ENCODE measurements at regions not wholly inside any gene's neighbourhood (a gene's known extent, or its start where the extent isn't known, plus 50 kb on each side); places are given as distances from the start of the nearest gene placed in this dataset.
A peak's percentile ranks its signal among the peaks of the same experiment; 100 is the strongest.

DNA sequence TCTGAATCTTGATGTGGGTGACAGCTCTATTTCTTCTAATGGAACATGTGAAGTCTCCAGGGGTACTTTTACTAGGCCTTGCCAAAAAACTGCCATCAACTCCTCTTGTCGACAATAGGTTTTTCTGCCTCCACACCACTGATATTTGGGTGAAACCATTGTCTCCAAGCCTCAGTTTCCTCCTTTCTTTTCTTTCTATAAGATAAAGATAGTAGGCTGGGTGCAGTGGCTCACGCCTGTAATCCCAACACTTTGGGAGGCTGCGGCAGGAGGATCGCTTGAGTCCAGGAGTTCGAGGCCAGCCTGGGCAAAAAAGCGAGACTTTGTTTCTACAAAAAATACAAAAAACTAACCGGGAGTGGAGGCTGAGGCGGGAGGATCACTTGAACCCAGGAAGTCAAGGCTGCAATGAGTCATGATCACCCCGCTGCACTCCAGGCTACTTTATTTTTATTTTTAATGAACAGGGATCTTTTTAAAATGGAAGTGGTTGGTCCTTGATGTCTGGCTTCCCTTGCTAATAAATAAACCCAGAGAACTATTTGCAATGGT, 159.9 kb upstream of the TNFAIP3 start:
- Mint-ChIP-seq H3K27ac (ENCODE audit: low read depth, unreplicated experiment) (peak overlapping the region; percentile 67), H3K27me3 (ENCODE audit: insufficient read depth, unreplicated experiment) (no peaks in the 10 kb centered on the region), H3K4me1 (ENCODE audit: insufficient read depth, unreplicated experiment) (peaks cover 14% of the 10 kb centered on the region), H3K36me3 (ENCODE audit: insufficient read depth, unreplicated experiment) (peaks cover 7% of the 10 kb centered on the region), H3K4me3 (ENCODE audit: unreplicated experiment) (peak overlapping the region; percentile 60), H3K9me3 (ENCODE audit: unreplicated experiment) (peaks cover 7% of the 10 kb centered on the region)
- TF ChIP-seq, protein P1, sequence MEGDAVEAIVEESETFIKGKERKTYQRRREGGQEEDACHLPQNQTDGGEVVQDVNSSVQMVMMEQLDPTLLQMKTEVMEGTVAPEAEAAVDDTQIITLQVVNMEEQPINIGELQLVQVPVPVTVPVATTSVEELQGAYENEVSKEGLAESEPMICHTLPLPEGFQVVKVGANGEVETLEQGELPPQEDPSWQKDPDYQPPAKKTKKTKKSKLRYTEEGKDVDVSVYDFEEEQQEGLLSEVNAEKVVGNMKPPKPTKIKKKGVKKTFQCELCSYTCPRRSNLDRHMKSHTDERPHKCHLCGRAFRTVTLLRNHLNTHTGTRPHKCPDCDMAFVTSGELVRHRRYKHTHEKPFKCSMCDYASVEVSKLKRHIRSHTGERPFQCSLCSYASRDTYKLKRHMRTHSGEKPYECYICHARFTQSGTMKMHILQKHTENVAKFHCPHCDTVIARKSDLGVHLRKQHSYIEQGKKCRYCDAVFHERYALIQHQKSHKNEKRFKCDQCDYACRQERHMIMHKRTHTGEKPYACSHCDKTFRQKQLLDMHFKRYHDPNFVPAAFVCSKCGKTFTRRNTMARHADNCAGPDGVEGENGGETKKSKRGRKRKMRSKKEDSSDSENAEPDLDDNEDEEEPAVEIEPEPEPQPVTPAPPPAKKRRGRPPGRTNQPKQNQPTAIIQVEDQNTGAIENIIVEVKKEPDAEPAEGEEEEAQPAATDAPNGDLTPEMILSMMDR (IDR thresholded peaks at IDR 0.05; ENCODE audit: unreplicated experiment), result no peak
- POLR2A ChIA-PET, result interaction anchor here (0.8 to 2.0 kb wide), 11 partner anchors 22 to 269 kb away, joined by 3 to 20 read pairs (median 5); partner anchors contain the start of gene TNFAIP3
- DNase-seq (ENCODE audit: unreplicated experiment), result no peak
- intact Hi-C loops (cut with micrococcal nuclease), result no loop called here
- BruUV-seq (replicated peaks), result no TSS peak
- CTCF ChIA-PET, result interaction anchor here (0.6 to 4.0 kb wide), 18 partner anchors 10 to 270 kb away, joined by 3 to 76 read pairs (median 5); partner anchors contain the start of gene TNFAIP3

DNA sequence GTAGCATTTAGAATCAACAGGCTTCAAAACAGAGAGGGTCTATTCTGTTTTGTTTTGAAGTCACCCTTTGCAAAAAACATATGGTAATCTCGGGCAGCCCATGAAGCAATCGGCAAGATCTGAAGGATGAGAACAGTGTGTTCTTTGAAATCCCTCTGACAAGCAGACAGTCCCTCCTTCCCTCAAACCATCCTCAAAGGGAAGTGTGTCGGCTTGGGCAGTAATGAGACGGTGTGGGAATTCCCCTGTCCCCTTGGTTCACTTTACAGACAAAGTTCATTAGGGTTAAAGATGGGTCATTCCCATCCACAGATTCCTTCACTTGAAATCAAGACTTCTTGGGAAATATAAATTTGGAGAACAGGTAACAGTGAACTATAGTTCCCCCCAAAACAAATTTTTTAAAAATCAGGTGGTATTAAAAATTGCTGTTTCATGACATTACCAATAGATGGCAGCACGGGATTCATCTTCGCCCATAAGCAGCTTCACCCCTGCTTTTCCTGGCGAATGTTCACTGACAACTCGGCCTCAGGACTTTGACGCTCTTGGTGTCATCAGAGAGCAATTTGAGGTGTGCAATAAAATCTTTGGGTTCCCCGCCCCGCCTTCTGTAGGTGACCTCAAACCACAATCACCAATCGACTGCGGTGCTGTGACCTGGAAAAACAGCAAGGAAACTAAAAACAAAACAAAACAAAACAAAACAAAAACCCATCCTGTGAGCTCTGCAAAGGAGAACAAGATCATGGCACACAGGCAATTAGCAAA, 159.3 kb upstream of the TNFAIP3 start:
- intact Hi-C loops (cut with micrococcal nuclease), result loop anchor here (1.0 kb wide), 3 partner anchors 93 to 238 kb away; partner anchors contain the start of gene TNFAIP3
- BruUV-seq (replicated peaks), result TSS peak; percentile 73
- H3K36me3 Mint-ChIP-seq (ENCODE audit: insufficient read depth, unreplicated experiment), result peaks cover 7% of the 10 kb centered on the region
- POLR2A ChIA-PET, result interaction anchor here (0.6 to 2.0 kb wide), 15 partner anchors 19 to 379 kb away, joined by 3 to 20 read pairs (median 5); partner anchors contain the start of gene TNFAIP3
- CTCF ChIA-PET, result interaction anchor here (0.6 to 2.1 kb wide), 23 partner anchors 9 to 273 kb away, joined by 3 to 16 read pairs (median 4); partner anchors contain the start of gene TNFAIP3
- peaks cover 7% of the 10 kb centered on the region for H3K9me3 Mint-ChIP-seq (ENCODE audit: unreplicated experiment)
- H3K27ac Mint-ChIP-seq (ENCODE audit: low read depth, unreplicated experiment), result peak overlapping the region; percentile 67
- DNase-seq (ENCODE audit: unreplicated experiment), result peak; percentile 88
- H3K27me3 Mint-ChIP-seq (ENCODE audit: insufficient read depth, unreplicated experiment), result no peaks in the 10 kb centered on the region
- H3K4me1 Mint-ChIP-seq (ENCODE audit: insufficient read depth, unreplicated experiment), result peaks cover 14% of the 10 kb centered on the region
- peak overlapping the region; percentile 60 for H3K4me3 Mint-ChIP-seq (ENCODE audit: unreplicated experiment)
- TF ChIP-seq, protein P1 (IDR thresholded peaks at IDR 0.05; ENCODE audit: unreplicated experiment), result peak; percentile 64

DNA sequence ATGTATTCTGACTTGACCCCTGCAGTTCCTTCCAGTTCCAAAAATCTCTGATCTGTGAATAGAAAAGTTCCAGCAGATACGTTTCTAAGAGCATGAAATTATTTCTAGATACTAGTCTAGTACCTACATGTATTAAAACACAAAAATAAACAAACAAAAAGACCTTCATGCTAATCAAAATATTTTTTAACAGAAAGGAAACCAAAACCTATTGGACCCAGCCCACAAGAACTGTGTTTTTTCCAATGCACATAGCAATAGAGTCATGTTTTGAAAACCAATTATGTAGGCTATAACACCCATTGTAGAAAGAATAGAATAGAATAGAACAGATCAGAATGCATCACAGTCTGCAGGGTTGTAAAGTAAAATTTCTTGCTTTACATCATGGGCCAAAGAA, 158.6 kb upstream of the TNFAIP3 start:
- H3K4me1 Mint-ChIP-seq (ENCODE audit: insufficient read depth, unreplicated experiment), result peaks cover 14% of the 10 kb centered on the region
- ChIA-PET POLR2A (interaction anchor here (0.6 to 2.0 kb wide), 16 partner anchors 19 to 379 kb away, joined by 3 to 20 read pairs (median 4); partner anchors contain the start of gene TNFAIP3), CTCF (interaction anchor here (0.6 to 2.1 kb wide), 24 partner anchors 8 to 272 kb away, joined by 3 to 16 read pairs (median 4); partner anchors contain the start of gene TNFAIP3)
- H3K36me3 Mint-ChIP-seq (ENCODE audit: insufficient read depth, unreplicated experiment), result peaks cover 7% of the 10 kb centered on the region
- no peak overlapping the region for H3K4me3 Mint-ChIP-seq (ENCODE audit: unreplicated experiment)
- no peak for DNase-seq (ENCODE audit: unreplicated experiment)
- peaks cover 7% of the 10 kb centered on the region for H3K9me3 Mint-ChIP-seq (ENCODE audit: unreplicated experiment)
- TF ChIP-seq, protein P1 (IDR thresholded peaks at IDR 0.05; ENCODE audit: unreplicated experiment), result no peak
- no peaks in the 10 kb centered on the region for H3K27me3 Mint-ChIP-seq (ENCODE audit: insufficient read depth, unreplicated experiment)
- no TSS peak for BruUV-seq (replicated peaks)
- peak overlapping the region; percentile 67 for H3K27ac Mint-ChIP-seq (ENCODE audit: low read depth, unreplicated experiment)
- intact Hi-C loops (cut with micrococcal nuclease), result loop anchor here (1.0 kb wide), 3 partner anchors 92 to 237 kb away; partner anchors contain the start of gene TNFAIP3

All from MCF 10A (cell line).